Activated CD8-positive, alpha-beta memory T cell treated with anti-CD3 and anti-CD28 coated beads for 48 hours (primary cell): ENCODE measurements at regions not wholly inside any gene's neighbourhood (a gene's known extent, or its start where the extent isn't known, plus 50 kb on each side); places are given as distances from the start of the nearest gene placed in this dataset.

Experiments used
- DNase-seq, 3 experiments: peaks; one replicate each; pipeline ENCODE4 v3.0.0-alpha.2; 2020; ENCODE audit warnings: low read depth in 2 of 3, low spot score in 2 of 3

DNA sequence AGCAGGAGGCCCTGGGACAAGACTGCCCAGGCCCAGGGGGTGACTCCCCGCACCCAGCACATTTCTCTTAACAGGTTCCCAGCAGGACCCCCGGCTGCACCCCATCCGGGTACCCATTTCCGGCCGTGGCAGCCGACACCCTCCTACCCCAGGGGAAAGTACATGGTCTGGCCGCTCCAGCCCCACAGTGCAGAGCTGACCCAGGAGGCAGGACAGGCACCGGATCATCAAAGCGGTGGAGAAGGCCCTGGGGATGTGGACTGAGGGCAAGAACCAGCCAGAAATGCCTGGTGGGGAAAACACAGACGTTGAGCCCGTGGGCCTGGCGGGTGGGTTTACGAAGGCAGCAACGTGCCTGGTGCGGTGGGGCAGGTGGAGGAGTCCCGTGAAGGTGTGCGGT lies 79.5 kb upstream of the GPC1 start:
- DNase-seq: no peak

DNA sequence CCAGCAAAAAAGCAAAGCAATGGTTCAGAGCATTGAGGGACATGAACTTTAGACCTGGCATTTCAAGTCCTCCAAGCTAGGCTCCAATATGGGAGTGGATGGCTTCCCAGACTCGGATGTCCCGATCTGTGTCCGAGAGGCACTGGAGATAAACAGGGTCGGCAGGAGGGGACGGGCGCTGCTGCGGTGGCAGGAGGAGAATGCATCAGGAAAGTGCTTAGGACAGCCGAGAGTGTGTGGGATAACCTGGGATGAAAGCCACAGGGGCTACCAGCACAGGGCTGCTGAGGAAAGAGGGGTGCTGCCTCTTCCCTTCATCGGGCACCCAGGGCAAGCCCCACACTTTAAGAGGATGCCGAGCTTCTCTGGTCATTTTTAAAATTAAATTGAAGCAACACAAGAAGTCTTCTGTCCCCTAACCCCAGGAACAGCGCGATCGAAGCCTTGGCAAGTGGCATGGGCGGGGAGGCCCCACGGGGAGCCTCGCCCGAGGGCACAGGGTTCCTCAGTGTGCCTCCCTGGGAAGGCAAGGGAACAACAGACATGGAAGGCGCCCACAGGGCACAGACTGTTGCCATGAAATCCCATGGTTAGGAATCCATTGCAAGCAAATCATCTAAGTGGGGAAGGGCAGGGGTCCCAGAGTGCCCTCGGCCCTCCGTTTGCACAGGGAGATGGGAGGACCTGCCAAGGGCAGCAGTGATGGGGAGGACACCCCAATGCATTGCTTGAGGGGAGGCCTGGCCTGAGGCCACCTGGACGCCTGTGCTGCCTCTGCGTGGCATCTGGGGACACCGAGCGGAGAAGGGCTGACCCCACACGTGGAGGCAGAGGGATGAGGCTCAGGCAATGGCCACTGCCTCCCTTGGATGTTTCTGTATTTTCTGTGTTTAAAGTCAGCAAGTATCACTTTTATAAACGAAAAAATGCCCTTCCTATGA lies 78.5 kb upstream of the GPC1 start:
- DNase-seq: no peak

DNA sequence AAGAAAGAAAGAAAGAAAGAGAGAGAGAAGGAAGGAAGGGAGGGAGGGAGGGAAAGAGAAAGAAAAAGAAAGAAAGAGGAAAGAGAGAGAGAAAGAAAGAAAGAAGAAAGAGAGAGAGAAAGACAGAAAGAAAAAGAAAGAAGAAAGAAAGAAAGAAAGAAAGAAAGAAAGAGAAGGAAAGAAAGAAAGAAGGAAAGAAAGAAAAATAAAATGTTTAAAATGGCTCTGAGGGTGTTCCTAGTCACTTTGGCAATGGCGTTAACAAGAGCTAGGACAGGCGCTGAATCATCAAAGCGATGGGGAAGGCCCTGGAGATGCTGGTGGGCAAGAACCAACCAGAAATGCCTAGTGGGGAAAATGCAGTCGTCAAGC lies 77.8 kb upstream of the GPC1 start:
- DNase-seq: no peak

DNA sequence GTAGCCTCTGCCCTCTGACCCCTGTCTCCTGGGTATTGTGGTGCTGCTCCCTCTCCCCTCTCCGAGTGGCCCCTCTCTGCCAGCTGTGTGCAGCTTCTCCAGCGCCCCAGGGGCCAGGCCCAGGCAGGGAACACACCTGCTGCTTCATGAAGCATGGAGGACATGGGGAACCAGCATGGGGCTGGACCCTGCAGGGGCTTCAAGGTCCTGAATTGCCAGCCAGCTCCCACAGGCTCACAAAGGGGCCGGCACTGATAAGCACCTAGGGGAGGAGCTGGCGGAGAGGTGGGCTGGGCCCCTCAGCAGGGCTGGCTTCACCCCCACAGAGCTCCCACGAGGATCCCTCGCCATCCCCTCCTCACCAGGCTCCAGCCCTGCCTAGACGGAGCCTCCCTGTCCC lies 77.4 kb upstream of the GPC1 start:
- DNase-seq: no peak

DNA sequence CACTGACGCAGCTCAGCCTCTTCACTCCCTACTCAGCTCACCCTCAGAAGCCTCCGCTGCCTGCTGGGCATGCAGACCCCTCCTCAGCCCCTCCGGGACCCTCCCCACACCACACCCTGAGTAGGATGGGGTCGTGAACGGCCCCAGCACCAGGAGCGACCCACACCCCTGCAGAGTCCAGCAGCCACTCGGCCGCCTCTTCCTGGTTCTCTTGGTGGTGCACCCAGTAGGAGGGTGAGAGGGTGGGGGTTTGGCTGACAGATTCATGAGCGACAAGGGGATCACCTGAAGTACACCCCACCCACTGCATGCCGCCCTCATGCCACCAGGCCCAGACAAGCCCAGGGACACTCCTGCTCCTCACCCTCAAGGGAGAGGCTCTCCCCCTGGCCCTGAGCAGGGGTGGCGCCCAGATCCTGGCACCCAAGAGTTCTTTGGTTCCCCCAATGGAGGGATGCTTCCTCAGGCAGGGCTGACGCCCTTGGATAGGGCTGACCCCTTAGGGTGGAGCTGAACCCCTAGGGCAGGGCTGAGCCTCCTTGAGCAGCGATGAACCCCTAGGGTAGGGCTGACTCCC lies 76.6 kb upstream of the GPC1 start:
- DNase-seq: no peak

DNA sequence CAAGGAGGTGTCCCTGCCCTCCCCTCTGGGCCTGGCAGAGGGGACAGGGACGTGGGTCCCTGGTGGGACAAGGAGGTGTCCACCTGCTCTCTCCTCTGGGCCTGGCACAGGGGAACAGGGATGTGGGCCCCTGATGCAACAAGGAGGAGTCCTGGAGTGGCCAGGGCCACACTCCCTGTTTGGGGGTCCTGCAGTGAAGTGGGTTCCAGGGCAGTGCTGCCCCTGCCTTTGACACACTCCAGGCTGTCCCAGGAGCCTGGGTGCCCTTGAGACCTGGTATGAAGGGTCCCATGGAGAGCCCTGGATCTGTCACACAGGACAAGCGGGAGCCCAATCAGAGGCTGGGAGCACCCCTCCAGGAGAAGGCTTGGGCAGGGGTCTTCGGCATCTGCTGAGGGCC lies 75.8 kb upstream of the GPC1 start:
- no peak for DNase-seq

DNA sequence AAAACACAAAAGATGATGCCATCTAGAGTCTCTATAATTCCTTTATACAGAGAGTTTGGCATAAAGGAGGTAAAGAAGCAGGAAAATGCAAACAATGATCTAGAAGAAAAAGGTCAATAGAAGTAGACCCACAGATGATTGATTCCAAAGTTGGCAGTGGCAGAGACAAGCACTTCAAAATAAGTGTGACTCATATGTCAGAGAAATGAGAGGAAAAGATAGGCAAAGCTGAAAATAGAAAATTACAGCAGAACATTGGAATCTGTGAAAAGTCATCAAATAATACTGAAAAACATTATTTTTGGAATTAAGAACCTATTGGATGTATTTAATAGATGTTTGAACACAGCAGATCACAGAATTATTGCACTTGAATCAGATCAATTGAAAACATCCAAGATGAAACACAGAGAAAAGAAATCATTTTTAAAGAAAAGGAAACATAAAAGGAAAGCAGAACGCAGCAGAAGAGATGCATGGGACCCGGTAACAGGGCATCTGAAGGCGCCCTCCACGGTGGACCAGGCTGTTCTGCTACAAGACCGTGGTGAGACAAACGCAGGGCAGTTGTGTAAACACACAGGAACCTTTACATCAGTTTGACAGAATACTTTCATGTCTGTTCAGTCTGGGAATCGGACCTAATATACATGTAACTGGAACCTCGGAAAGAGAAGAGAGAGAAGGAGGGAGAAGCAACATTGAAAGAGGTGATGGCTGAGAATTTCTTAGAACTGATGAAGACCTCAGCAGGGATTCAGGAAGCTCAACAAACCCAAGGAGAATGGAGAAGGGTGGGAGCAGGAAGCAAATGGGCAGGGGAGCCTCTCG lies 74.6 kb upstream of the GPC1 start:
- no peak for DNase-seq

DNA sequence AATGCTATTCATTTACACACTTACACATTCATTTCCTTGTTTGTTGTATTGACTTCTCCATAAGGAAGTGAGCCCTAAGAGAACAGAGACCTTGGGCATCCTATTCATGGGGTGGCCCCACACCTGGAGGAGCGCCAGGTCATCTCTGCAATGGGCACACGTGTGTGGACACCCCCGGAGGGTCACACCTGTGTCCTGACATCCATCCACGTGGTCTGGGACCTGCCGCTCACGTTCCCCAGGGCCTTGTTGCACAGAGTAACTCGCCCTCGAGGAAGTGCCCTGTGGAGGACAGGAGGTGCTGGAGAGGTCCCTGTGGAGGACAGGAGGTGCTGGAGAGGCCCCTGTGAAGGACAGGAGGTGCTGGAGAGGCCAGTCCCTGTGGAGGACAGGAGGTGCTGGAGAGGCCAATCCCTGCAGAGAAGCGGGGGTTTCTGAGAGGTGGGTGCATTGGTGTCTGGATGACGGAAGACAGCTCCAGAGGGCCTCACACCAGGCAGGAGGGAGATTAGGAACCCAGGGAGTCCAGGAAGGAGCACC lies 73.2 kb upstream of the GPC1 start:
- no peak for DNase-seq

DNA sequence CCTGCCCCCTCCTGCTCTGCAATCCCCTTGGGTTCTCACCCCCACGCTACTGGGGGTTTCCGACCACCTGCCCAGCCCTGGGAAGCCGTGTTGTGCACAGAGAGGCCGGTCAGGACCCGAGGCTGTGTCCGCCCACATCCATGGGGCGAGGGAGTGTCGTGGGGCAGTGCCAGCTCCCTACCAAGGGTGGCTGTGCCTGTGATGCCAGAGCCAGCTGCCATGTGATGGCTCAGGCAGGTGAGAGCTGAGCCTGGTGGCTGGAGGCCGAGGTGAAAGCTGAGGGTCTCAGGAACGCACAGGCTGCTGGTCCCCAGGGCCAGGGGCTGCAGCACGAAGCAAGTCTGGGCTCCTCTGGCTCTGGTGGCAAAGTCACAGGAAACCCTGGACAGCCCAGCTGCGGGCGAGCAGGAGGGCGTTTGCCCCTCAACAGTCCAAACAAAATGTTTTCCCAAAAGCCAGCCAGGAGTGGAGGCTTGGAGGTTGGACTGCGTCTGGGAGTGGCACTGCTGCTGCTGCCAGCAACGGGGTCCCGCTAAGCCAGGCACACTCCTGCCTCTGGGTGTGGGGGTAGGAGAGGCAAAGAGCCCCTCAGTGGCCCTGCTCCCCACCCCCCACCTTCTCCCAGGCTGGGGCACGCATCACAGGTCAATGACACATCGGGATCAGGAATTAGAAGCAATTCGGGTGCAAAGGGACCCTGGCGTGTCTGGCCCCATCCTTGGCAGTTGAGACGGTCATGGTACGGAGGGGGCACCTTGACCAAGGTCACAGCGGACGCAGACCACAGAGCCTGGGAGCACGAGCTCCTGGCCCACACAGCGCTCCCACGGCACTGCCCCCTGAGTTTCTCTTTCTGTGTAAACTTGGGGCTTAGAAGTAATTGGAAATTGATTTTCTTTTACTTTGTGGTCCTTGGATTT lies 72.4 kb upstream of the GPC1 start:
- DNase-seq: no peak

DNA sequence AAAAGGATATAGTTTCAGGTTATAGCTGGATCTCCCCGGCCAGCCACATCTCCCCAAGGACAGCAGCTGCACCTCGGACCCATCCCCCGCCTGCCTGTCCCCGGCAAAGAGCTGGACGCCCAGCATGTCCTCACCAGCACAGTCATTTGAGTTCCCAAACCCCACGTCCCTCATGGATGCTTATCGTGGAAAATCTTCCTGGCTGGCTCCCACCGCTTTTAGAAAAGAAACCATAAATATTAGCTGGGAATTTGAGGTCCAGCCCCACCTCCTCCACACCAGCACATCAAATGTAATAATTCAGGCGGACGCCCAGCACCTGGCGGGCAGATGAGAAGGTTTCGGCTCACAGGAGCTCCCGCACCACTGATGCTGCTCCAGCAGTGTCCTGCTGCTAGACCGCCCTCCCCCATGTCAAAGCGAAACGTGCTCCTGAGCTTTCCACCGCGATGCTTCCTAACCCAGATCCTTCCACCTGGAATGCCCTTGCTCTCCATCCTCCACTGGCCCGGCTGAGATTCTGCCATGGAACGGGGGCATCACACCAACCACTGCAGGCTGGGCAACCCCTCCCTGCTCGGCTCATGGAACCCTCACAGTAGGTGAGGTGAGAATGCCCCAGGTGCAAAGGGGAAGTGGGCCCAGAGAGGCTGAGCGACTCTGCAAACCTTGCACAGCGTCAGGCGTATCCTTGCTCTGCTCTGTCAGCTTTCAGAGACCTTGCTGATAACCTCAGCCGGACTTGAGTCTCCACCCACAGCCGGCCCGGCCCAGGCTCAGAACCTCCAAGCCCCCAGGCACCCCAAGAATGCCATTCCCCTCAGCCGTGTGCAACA lies 71.5 kb upstream of the GPC1 start:
- no peak for DNase-seq

DNA sequence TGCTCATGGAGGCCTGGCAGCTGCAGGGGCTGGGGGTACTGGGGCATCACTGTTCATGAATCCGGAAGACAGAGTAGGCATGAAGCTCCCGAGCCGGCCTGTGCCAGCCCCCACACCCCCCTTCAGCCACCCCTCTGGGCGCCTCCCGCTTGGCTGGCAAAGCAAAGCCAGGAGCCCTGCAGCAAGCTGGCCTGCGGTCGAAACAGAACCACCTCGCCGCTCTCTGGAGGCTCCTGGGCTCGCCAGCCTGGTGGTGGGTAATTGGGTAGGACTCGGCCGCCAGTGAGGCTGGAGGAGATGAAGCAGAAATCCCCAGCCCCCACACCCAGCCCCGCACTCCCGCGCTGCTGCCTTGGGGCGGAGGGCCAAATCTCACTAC lies 70.9 kb upstream of the GPC1 start:
- DNase-seq: no peak

DNA sequence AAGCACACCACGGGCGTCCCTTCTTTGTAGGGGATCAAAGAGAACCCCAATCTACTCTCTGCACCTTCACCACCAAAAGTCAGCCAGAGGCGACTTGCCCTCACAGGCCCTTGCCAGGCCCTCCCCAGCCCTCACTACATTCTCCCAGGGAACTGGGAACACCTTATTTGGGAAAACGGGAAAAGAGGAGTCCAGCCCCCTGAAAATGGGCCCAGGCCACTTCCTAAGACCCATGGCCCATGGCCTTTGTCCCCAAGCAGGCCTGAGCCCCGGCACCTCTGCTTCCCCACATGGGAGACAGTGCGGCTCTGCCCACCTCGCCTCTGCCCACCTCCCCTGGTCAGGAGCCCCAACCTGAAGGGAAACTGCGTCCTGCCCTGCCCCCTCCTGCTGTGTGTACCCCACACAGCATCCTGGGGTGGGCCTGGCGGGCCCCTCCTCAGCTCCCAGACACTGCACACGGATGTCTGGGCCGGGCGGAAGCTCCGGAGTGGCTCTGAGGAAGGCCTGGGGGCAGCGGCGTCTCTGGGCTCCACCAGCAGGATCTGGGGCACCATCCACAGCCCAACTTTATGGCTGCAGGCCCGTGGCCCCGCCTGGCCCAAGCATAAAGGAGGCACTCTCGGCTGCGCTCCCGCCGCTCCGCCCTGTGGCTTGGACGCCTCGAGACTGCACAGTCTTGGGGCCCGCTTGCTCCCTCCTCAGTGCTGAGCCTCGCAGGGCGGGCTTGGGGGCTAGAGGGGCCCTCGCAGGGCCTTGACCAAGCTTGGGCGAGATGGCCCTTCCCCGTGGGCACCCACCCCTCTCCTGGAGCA lies 70.3 kb upstream of the GPC1 start:
- no peak for DNase-seq

DNA sequence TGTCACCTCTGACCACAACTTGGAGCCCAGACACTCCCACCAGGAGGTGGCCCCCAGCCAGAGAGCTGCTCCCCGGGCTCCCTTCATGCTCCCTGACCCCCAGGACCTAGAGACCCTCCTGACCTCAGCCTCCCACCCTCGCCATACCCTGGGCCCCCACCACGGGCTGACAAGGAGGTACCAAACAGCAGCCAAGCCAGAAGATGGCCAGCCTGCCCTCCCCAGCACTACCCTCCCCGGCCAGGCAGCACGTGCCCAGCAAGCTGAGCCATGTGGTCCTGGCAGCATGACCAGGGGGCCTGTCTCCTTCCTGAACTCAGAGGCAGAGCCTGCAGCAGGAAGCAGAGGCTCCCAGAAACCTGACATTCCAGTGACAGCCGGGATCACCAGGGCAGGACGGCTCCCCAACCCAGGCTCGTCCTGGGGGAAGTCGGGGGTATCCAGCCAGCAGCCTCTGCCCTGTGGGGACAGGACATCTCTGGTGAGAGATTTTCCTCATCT lies 69.4 kb upstream of the GPC1 start:
- no peak for DNase-seq

DNA sequence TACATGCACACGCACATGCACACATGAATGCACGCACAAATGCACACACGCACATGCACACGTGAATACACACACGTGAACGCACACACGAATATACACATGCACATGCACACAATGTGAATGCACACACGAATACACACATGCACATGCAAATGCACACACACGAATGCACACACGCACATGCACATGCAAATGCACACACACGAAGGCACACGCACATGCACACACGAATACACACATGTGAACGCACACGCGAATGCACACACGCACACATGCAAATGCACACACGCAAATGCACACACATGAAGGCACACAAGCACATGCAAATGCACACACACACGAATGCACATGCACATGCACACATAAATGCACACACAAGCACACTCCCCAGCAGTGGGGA lies 68.6 kb upstream of the GPC1 start:
- no peak for DNase-seq

DNA sequence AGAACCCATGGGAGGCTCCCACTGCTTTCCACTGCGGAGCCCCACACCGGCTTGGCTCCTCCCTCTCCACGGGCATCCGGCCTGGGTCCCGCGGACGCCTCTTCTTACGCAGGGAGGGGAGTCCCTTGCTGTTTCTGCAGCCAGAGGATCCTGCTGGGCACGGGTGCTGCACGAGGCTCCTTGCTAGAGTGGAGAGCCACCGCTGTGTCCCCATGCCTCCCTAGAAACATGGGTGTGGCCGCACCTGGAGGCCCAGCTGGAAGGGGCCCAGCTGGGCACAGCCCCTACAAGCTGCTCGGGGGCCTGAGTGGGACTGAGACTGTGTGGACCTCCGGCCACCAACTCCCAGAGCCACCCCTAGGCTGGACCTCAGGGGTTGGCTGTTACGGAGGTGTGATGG lies 67.7 kb upstream of the GPC1 start:
- DNase-seq: no peak

DNA sequence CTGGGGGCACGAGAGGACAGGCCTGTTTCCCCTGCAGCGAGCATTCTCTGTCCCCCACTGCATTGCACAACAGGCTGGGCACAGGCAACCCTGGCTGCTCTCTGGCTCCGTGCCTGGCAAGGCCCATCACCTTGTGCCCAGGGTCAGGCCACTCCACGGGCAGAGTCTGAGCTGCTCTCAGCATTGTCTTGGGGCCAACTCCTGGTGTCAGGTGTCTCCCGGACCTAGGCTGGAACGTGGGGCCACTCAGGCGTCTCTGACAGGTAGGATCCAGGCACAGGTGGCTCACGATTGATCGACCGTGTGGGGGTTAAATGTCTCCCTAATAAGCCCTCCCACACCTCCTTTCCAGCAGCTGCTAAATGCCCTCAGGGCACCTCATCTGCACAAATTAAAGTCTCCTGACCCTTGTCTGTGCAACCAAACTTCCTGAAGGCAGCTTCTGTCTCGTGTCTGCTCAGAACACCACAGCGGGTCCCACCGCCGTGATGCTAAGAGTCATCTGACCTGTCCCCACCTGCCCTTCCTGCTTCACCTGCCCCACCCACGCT lies 66.6 kb upstream of the GPC1 start:
- no peak for DNase-seq

DNA sequence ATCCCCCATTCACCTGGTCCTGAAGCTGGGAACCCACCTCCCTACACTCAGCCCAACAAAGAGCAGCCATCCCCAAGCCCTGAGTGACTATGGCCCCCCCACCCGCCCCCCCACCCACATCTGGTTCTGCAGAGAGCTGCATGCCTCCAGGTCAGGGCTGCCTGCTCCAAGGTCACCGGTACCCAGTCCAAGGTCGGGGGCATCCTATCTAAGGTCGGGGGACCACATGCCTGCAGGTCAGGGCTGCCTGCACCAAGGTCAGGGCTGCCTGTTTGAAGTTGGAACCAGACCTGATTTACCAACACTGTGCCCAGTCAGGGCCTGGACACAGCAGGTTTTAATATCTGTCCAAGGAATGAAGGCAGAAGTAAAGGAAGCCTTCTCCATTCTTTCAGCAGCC lies 66.1 kb upstream of the GPC1 start:
- no peak for DNase-seq

DNA sequence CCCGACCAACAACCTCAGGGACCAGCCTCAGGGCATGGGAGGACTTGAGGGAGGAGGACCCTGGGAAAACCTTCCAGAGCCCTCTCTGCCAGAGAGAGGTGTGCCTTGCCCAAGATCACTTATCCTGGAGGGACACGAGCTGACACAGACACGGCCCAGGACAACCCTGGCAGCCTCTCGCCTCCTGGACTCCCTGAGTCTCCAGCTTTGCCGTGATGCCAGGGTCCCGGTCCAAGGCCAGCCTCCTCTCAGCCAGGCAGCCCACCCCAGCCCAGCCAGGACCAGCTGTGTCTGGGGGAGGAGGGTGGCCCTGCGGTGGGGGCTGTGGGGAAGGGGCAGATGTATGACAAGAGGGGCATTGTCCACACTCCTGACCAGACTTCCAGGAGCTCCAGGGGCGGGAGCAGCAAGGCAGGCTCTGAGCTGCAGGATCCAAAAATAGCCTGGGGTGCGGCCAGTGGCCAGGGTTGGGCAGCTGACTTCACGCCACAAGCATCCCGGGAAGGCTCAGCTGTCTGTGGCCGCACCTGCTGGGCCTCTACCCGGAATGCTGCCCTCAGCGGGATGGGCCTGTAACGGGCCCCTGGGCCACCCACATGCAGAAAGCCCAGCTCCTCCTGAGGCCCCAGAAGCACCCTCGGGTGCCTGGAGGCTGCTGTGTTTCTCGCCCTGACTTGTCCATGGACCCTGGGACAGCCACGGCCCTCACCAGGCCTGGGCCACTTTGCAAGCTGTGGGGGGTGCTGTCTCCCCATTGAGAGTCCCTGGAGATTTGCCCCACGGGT lies 65.5 kb upstream of the GPC1 start:
- DNase-seq: no peak
